ENCODE measurements at regions not wholly inside any gene's neighbourhood (a gene's known extent, or its start where the extent isn't known, plus 50 kb on each side); places are given as distances from the start of the nearest gene placed in this dataset.

DNA sequence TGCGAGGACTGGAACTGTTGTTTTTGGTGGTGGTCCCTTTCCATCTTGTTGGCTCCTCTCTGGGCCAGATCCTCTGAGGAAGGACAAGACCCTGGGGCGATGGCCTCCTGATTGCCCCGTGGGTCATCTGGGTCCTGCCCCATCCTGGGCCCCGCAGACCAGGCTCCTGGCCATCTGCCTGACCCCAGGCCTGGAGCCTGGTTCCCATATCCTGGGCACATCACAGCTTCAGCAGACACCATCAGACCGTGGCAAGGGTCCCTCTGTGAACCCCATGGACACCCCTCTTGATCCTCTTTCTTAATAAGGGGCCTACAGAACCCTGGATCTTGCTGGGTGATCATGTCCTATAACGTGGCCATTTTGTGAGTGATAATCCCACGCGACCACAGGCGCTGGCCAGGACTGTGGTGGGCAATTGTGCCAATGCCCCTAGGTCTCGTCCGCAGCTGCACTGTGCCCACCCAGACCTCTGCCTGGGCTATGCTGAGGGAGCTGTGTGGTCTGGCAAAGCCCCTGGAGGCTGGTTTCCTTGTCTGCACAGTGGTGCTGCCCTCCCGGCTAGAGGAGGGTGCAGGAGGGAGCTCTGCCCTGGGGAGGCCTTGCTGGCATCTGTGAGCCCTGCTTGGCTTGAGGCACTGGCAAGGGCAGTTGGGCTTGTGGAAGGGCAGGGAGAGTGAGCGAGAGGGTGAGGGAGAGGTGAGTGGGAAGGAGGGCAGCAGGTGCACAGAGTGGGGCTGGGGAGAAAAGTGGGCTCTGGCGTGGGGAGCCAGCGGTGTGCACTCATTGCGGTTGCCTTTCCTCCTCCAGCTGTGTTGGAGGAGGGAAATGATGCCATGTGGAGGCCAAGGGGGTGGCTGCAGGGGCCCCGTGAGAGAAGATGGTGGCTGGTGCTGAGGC is 53.1 kb upstream of the PRR23E start:
- no peak for DNase-seq

DNA sequence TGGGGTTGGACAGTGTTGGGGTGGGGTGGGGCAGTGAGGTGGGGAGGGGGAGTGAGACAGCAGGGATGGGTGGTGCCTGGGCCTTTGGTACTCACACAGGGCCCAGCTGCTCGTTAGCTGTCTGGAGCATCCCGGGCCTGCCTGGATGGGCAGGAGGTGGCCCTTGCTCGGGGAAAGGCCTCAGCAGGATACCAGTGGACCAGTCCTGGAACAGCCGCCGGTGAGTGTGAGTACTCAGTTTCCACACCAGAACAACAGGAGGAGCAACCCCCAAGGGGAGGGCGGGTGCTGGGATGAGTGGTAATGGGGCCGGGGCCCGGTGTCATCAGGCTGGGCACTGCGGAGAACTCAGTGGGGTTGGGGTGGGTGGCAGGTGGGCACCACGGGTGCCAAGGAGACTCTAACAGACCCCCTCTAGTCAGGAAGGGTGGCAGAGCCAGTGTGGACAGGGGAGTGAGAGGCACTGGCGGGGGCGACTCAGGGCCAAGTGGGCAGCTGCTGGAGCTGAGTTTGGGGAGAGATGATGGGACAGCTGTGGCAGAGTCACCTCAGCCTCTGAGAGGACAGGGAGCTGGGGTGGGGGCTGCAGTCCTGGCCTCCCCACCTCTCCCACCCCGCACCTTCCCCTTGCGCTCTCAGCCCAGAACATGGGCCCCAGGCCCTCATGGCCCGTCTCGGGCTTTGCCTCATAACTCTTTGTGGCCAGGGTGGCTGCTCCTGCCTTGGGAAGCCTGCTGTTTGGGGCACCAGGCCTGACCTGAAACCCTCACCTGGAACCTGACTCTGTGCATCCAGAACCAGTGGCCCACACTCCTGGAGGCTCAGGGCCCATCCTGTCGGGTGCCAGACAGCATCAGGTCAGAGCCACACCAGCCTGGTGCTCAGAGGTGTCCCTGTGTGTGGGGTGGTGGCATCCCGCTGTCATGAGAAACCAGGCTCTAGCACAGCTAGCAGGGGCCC is 52.1 kb upstream of the PRR23E start:
- no peak for DNase-seq

DNA sequence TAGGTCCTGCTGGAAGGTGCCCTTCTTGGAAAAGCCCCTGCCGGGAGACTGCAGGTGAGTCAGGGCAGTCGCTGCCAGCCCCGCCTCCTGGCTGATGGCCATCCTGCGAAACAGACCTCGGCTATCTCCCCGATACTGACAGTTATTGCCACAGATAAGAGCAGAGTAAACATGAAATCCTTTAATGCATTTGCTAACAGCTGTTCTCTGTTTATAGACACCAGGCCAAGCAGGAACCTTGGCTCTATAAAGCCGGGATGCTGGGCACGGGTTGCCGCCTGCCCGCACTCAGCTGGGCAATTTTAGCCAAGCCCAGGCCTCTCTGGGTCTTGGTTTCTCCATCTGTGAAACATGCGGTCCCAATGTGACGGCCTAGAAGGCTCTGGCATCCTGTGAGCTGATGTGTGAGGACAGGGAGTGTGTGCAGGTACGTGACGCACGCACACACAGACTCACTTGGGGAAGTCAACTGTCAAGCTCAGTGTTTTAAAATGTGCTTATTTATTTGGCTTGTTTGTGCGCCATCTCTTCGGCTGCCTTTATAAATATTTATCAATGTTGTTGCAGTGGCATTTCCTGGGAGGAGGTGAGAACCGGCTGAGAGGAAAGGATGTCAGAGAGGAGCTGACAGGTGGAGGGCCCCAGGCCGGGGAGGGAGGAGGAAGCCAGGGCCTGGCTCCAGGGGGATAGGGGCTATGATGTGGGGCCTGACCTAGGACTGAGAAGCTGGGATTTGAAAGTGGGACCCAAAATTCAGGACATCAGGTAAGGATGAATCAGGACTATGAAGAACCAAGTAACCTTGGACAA is 50.8 kb upstream of the PRR23E start:
- DNase-seq = no peak

All from Kasumi-1 (cell line).